Testis (tissue), 2 donors: ENCODE measurements at regions not wholly inside any gene's neighbourhood (a gene's known extent, or its start where the extent isn't known, plus 50 kb on each side); places are given as distances from the start of the nearest gene placed in this dataset.

ENCODE experiments used
- POLR2A ChIP-seq: fragments of 450-650 bp; IDR thresholded peaks from one replicate; pipeline ENCODE4 v1.6.1; 2017; ENCODE audit warnings: antibody characterized with exemption, mild to moderate bottlenecking, moderate library complexity
- TF ChIP-seq, protein P1 (sequence below), 3 experiments: fragments of 450-650 bp in 2 of 3; fragments of 200-600 bp in 1 of 3; sonication (generic) in 1 of 3; IDR thresholded peaks; one replicate each; pipeline ENCODE4 v1.5.1; 2016 to 2019; ENCODE audit warnings: antibody characterized with exemption in 3 of 3, mild to moderate bottlenecking in 2 of 3, moderate library complexity in 1 of 3

- TF ChIP-seq, protein P1, sequence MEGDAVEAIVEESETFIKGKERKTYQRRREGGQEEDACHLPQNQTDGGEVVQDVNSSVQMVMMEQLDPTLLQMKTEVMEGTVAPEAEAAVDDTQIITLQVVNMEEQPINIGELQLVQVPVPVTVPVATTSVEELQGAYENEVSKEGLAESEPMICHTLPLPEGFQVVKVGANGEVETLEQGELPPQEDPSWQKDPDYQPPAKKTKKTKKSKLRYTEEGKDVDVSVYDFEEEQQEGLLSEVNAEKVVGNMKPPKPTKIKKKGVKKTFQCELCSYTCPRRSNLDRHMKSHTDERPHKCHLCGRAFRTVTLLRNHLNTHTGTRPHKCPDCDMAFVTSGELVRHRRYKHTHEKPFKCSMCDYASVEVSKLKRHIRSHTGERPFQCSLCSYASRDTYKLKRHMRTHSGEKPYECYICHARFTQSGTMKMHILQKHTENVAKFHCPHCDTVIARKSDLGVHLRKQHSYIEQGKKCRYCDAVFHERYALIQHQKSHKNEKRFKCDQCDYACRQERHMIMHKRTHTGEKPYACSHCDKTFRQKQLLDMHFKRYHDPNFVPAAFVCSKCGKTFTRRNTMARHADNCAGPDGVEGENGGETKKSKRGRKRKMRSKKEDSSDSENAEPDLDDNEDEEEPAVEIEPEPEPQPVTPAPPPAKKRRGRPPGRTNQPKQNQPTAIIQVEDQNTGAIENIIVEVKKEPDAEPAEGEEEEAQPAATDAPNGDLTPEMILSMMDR (IDR thresholded peaks at IDR 0.05): no peak
- TF ChIP-seq POLR2A: no peak
Observed at GRCh38 chr10:125564570-125564969, 118.4 kb downstream of the TEX36 start.
